Left lung (tissue), 4 donors: ENCODE measurements at regions not wholly inside any gene's neighbourhood (a gene's known extent, or its start where the extent isn't known, plus 50 kb on each side); places are given as distances from the start of the nearest gene placed in this dataset.

Experiments used
- ATAC-seq: fragments of 200-7000 bp; cut with Tn5 transposase; one replicate; pipeline ENCODE4 v1.9.1; 2020; ENCODE audit warnings: moderate library complexity
- DNase-seq, 4 donors: peaks; one replicate each; pipeline ENCODE4 v3.0.0-alpha.2; 2013 to 2020
- H3K27ac ChIP-seq, 2 donors: fragments of 200-600 bp; sonication (generic) in 1 of 2; one replicate each; pipeline versions ENCODE4 v1.5.0 to v1.8.0; 2020 to 2021
- H3K27me3 ChIP-seq, 2 donors: fragments of 200-600 bp; sonication (generic) in 1 of 2; one replicate each; pipeline versions ENCODE4 v1.5.0 to v1.8.0; 2020 to 2021
- H3K36me3 ChIP-seq, 2 donors: fragments of 200-600 bp; sonication (generic) in 1 of 2; one replicate each; pipeline versions ENCODE4 v1.5.0 to v1.8.0; 2020 to 2021
- H3K4me1 ChIP-seq, 2 donors: fragments of 200-600 bp; one replicate each; pipeline ENCODE4 v1.8.0; 2021
- H3K4me3 ChIP-seq, 2 donors: fragments of 200-600 bp; sonication (generic) in 1 of 2; one replicate each; pipeline versions ENCODE4 v1.5.0 to v1.8.0; 2020 to 2021; ENCODE audit warnings: mild to moderate bottlenecking in 1 of 2
- H3K9me3 ChIP-seq, 2 donors: fragments of 200-600 bp; sonication (generic) in 1 of 2; one replicate each; pipeline versions ENCODE4 v1.5.0 to v1.8.0; 2020 to 2021
- intact Hi-C, 2 donors: fragments of 100-400 bp; cut with DNase I; formaldehyde crosslinking; loops; one replicate each; pipeline versions ENCODE4 v1.11.2 to v1.14.2; 2022
- TF ChIP-seq, protein P1 (sequence below), 2 donors: fragments of 200-600 bp; sonication (generic) in 1 of 2; IDR thresholded peaks; one replicate each; pipeline versions ENCODE4 v1.5.0 to v1.8.0; 2021; ENCODE audit warnings: antibody characterized with exemption in 2 of 2
- donor health status: DM: no; HTN: yes; CAD: no.
- donor health status: DM: no; HTN: no; CAD: no.

DNA sequence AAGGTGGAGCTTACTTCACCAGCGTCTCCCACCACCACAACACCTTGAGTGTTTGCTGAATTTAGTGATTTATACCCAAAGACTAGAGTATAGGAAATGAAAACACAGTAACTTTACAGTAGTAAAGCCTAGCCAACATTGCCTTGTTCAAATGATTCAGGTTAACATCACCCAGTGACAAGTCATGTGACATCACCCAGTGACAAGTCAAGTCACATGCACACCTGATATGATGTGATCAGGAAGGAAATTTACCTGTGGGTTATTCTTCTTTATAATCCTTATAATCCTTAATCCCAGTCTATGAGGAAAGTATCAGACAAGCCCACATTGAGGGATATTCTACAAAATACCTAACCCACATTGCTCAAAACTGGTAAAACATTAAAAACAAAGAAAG lies 545.6 kb upstream of the MEF2C start:
- DNase-seq = no peak
- peaks cover 0 to 5% of the 10 kb centered on the region in 2 donors for H3K9me3 ChIP-seq
- no peaks in the 10 kb centered on the region for H3K36me3 ChIP-seq
- H3K4me1 ChIP-seq = no peaks in the 10 kb centered on the region
- intact Hi-C loops = no loop called here
- ATAC-seq = no peak
- no peaks in the 10 kb centered on the region for H3K27me3 ChIP-seq
- no peak overlapping the region for H3K27ac ChIP-seq
- H3K4me3 ChIP-seq = no peak overlapping the region
- TF ChIP-seq, protein P1, sequence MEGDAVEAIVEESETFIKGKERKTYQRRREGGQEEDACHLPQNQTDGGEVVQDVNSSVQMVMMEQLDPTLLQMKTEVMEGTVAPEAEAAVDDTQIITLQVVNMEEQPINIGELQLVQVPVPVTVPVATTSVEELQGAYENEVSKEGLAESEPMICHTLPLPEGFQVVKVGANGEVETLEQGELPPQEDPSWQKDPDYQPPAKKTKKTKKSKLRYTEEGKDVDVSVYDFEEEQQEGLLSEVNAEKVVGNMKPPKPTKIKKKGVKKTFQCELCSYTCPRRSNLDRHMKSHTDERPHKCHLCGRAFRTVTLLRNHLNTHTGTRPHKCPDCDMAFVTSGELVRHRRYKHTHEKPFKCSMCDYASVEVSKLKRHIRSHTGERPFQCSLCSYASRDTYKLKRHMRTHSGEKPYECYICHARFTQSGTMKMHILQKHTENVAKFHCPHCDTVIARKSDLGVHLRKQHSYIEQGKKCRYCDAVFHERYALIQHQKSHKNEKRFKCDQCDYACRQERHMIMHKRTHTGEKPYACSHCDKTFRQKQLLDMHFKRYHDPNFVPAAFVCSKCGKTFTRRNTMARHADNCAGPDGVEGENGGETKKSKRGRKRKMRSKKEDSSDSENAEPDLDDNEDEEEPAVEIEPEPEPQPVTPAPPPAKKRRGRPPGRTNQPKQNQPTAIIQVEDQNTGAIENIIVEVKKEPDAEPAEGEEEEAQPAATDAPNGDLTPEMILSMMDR (IDR thresholded peaks at IDR 0.05) = no peak

DNA sequence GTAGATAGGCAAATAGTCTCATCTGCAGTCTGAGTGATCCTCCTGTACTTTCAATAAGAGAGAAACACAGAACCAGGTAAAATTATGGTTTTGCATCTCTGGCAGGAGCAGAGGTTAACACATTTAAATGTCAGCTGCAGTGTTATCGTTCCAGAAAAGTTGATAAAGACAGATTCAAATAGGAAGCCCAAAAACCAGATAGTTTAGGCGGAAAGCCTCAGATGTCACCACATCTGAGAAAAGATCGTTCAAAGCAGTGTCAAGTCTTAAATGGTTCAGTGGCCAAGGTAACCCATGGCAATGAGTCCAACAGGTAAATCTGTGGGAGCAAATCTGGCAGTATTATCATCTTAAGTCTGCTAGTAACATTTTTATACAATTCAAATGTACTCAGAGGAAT lies 542.1 kb upstream of the MEF2C start:
- Histone ChIP-seq H3K27ac (no peak overlapping the region), H3K9me3 (peaks cover 0 to 11% of the 10 kb centered on the region in 2 donors), H3K4me3 (no peak overlapping the region), H3K4me1 (peaks cover 0 to 6% of the 10 kb centered on the region in 2 donors), H3K27me3 (no peaks in the 10 kb centered on the region), H3K36me3 (no peaks in the 10 kb centered on the region)
- intact Hi-C loops = no loop called here
- TF ChIP-seq, protein P1 (IDR thresholded peaks at IDR 0.05) = no peak
- DNase-seq (no peak), ATAC-seq (no peak)

DNA sequence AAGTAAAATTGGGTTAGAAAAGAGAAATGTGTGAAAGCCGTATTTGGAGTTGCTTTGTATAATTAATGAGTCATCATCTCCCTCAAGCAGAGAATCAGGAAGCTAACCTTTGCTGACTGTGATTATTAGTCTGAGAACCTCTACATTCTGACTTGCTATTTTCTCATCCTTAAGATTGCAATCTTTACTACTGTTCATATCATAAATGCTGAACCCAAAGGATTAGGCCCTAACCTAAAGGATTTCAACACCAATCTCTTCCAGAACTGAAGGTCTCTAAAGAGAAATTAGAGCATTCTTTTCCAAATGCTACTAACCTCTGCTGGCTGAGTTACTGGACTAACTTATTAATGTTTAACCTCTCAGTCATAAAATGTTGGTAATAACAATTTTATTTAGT lies 538.1 kb upstream of the MEF2C start:
- peaks cover 0 to 6% of the 10 kb centered on the region in 2 donors for H3K4me1 ChIP-seq
- intact Hi-C loops = no loop called here

DNA sequence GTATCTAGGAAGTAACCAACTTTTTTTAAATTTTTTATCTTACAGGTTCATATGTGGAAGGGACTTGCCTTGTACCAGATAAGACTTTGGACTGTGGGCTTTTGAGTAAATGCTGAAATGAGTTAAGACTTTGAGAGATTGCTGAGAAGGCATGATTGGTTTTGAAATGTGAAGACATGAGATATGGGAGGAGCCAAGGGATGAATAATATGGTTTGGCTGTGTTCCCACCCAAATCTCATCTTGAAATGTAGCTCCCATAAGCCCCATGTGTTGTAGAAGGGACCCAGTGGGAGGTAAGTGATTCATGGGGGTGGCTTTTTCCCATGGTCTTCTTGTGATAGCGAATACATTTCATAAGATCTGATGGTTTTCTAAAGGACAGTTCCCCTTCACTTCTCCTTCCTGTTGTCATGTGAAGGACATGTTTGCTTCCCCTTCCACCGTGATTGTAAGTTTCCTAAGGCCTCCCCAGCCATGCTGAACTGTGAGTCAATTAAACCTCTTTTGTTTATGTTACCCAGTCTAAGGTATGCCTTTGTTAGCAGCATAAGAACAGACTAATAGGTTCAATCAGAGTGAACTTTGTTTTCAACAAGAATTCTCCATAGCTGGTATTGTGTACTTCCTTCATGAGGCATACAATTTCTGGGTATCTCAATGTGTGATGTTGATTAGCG lies 535.6 kb upstream of the MEF2C start:
- Histone ChIP-seq H3K27ac (peak overlapping the region in 1 of 2 donors; percentile 76), H3K27me3 (no peaks in the 10 kb centered on the region), H3K9me3 (peaks cover 0 to 7% of the 10 kb centered on the region in 2 donors), H3K4me3 (no peak overlapping the region), H3K4me1 (peaks cover 0 to 6% of the 10 kb centered on the region in 2 donors), H3K36me3 (no peaks in the 10 kb centered on the region)
- intact Hi-C loops = no loop called here
- ATAC-seq (no peak), DNase-seq (no peak)
- TF ChIP-seq, protein P1 (IDR thresholded peaks at IDR 0.05) = no peak

More for the DNA sequence above, 538.1 kb upstream of the MEF2C start:
- H3K4me3 ChIP-seq = no peak overlapping the region
- peak; percentile 72 for ATAC-seq
- H3K27ac ChIP-seq = peak overlapping the region in 1 of 2 donors; percentile 57
- DNase-seq = no peak
- peaks cover 0 to 13% of the 10 kb centered on the region in 2 donors for H3K9me3 ChIP-seq
- TF ChIP-seq, protein P1 (IDR thresholded peaks at IDR 0.05) = no peak
- H3K27me3 ChIP-seq = no peaks in the 10 kb centered on the region
- no peaks in the 10 kb centered on the region for H3K36me3 ChIP-seq

DNA sequence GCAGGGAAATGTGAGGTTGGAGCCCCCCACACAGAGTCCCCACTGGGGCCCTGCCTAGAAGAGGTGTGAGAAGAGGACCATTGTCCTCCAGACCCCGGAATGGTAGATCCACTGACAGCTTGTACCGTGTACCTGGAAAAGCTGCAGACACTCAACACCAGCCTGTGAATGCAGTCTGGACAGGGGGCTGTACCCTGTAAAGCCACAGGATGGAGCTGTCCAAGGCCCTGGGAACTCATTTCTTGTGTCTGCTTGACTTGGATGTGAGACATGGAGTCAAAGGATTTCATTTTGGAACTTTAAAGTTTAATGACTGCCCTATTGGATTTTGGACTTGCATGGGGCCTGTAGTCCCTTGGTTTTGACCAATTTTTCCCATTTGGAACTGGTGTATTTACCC lies 535.0 kb upstream of the MEF2C start:
- H3K27ac ChIP-seq = peak overlapping the region in 1 of 2 donors; percentile 76
- intact Hi-C loops = no loop called here
- peaks cover 0 to 6% of the 10 kb centered on the region in 2 donors for H3K4me1 ChIP-seq
- no peaks in the 10 kb centered on the region for H3K27me3 ChIP-seq
- no peaks in the 10 kb centered on the region for H3K36me3 ChIP-seq
- ATAC-seq (no peak), DNase-seq (peak in 1 of 4 donors; percentile 15)
- TF ChIP-seq, protein P1 (IDR thresholded peaks at IDR 0.05) = no peak
- peaks cover 0 to 3% of the 10 kb centered on the region in 2 donors for H3K9me3 ChIP-seq
- no peak overlapping the region for H3K4me3 ChIP-seq
